ENCODE measurements at regions not wholly inside any gene's neighbourhood (a gene's known extent, or its start where the extent isn't known, plus 50 kb on each side); places are given as distances from the start of the nearest gene placed in this dataset.

DNA sequence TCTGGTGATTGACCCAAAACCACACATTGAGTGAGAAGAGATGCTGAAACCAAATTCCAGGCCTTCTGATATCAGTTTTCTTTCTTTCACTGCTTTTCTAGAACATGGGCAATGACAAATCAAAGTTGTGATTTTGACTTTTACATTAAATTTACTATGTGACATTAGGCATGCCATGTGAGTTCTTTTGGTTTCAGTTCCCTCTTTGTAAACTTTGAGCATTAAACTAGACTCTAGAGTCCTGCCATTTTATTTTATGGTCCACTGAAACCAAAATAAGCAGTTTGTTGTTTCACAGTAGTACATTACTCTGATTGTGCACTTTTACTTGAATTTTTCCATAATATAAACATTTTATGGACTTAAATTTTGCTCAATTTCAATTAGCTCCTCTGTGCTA is 381.1 kb upstream of the SEMA3D start:
- no peaks in the 10 kb centered on the region for H3K79me2 ChIP-seq (ENCODE audit: insufficient read depth, low read length)

DNA sequence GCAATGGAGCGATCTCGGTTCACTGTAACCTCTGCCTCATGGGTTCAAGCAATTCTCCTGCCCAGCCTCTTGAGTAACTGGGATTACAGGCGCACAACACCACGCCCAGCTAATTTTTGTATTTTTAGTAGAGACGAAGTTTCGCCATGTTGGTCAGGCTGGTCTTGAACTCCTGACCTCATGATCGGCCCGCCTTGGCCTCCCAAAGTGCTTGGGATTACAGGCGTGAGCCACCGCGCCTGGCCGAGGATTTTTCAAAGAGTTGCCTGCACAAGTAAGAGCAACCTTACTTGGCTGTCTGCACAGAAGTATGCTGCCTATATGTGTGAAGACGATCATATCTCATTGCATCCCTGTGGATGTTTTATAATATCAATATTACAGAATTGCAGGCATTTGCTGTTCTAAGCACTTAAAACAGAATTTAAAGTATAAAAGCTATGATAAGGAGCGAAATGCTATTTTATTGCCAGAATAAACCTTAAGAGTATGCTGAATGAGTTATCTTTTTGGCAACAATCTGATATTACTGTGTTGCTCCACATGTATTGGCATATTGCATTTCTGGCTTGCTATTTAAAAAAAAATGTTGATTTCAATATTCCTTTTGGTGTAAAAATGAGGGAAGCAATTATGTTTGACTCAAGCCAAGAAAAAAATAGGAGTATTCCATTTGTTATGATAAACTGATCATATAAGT is 379.4 kb upstream of the SEMA3D start:
- Histone ChIP-seq H3K4me1 (ENCODE audit: insufficient read depth, low read length, severe bottlenecking) (peaks cover 8% of the 10 kb centered on the region), H3K9me3 (ENCODE audit: low read length) (no peaks in the 10 kb centered on the region), H3K4me2 (ENCODE audit: low read length) (no peak overlapping the region), H3K27ac (ENCODE audit: low read depth, low read length, poor library complexity, severe bottlenecking) (no peak overlapping the region), H3F3A (ENCODE audit: insufficient read depth, low read length) (no peaks in the 10 kb centered on the region), H3K9me2 (ENCODE audit: low read depth, low read length) (peaks cover 3% of the 10 kb centered on the region; the same call in 1 of the 2 replicates), H3K79me2 (ENCODE audit: insufficient read depth, low read length) (no peaks in the 10 kb centered on the region), H3K36me3 (ENCODE audit: insufficient read depth, low read length) (no peaks in the 10 kb centered on the region), H3K4me3 (ENCODE audit: low read depth, low read length, poor library complexity, severe bottlenecking) (no peak overlapping the region), H3K27me3 (ENCODE audit: insufficient read depth, low read length) (no peaks in the 10 kb centered on the region), H4K20me1 (ENCODE audit: insufficient read depth, low read length) (no peaks in the 10 kb centered on the region), H2AFZ (ENCODE audit: low read length) (no peak overlapping the region), H3K9ac (ENCODE audit: low read length) (no peak overlapping the region)
- no peak for TF ChIP-seq EZH2 (IDR thresholded peaks at IDR 0.05; ENCODE audit: borderline replicate concordance, low read length)
- TF ChIP-seq, protein P1, sequence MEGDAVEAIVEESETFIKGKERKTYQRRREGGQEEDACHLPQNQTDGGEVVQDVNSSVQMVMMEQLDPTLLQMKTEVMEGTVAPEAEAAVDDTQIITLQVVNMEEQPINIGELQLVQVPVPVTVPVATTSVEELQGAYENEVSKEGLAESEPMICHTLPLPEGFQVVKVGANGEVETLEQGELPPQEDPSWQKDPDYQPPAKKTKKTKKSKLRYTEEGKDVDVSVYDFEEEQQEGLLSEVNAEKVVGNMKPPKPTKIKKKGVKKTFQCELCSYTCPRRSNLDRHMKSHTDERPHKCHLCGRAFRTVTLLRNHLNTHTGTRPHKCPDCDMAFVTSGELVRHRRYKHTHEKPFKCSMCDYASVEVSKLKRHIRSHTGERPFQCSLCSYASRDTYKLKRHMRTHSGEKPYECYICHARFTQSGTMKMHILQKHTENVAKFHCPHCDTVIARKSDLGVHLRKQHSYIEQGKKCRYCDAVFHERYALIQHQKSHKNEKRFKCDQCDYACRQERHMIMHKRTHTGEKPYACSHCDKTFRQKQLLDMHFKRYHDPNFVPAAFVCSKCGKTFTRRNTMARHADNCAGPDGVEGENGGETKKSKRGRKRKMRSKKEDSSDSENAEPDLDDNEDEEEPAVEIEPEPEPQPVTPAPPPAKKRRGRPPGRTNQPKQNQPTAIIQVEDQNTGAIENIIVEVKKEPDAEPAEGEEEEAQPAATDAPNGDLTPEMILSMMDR (IDR thresholded peaks at IDR 0.05; ENCODE audit: low read length): no peak

More for the DNA sequence above, 381.1 kb upstream of the SEMA3D start:
- Histone ChIP-seq H4K20me1 (ENCODE audit: insufficient read depth, low read length) (no peaks in the 10 kb centered on the region), H3F3A (ENCODE audit: insufficient read depth, low read length) (no peaks in the 10 kb centered on the region), H3K9ac (ENCODE audit: low read length) (no peak overlapping the region), H3K4me3 (ENCODE audit: low read depth, low read length, poor library complexity, severe bottlenecking) (no peak overlapping the region), H3K9me2 (ENCODE audit: low read depth, low read length) (peaks cover 6% of the 10 kb centered on the region; the same call in 1 of the 2 replicates), H3K27me3 (ENCODE audit: insufficient read depth, low read length) (no peaks in the 10 kb centered on the region), H3K9me3 (ENCODE audit: low read length) (no peaks in the 10 kb centered on the region), H3K36me3 (ENCODE audit: insufficient read depth, low read length) (no peaks in the 10 kb centered on the region), H3K4me2 (ENCODE audit: low read length) (no peak overlapping the region), H3K27ac (ENCODE audit: low read depth, low read length, poor library complexity, severe bottlenecking) (no peak overlapping the region), H2AFZ (ENCODE audit: low read length) (no peak overlapping the region), H3K4me1 (ENCODE audit: insufficient read depth, low read length, severe bottlenecking) (peaks cover 8% of the 10 kb centered on the region)
- TF ChIP-seq EZH2 (IDR thresholded peaks at IDR 0.05; ENCODE audit: borderline replicate concordance, low read length): no peak
- TF ChIP-seq, protein P1 (IDR thresholded peaks at IDR 0.05; ENCODE audit: low read length): no peak

- no peaks in the 10 kb centered on the region for H4K20me1 ChIP-seq (ENCODE audit: insufficient read depth, low read length)
- TF ChIP-seq EZH2 (IDR thresholded peaks at IDR 0.05; ENCODE audit: borderline replicate concordance, low read length): no peak
- TF ChIP-seq, protein P1 (IDR thresholded peaks at IDR 0.05; ENCODE audit: low read length): no peak
These were observed 378.4 kb upstream of the SEMA3D start for GRCh38 chr7:85565276-85565675.

More at GRCh38 chr7:85565276-85565675, 378.4 kb upstream of the SEMA3D start:
- Histone ChIP-seq H3K27me3 (ENCODE audit: insufficient read depth, low read length) (no peaks in the 10 kb centered on the region), H3K4me3 (ENCODE audit: low read depth, low read length, poor library complexity, severe bottlenecking) (no peak overlapping the region), H3K36me3 (ENCODE audit: insufficient read depth, low read length) (no peaks in the 10 kb centered on the region), H3K79me2 (ENCODE audit: insufficient read depth, low read length) (no peaks in the 10 kb centered on the region), H3K4me2 (ENCODE audit: low read length) (no peak overlapping the region), H3K9me3 (ENCODE audit: low read length) (no peaks in the 10 kb centered on the region), H3K4me1 (ENCODE audit: insufficient read depth, low read length, severe bottlenecking) (peaks cover 8% of the 10 kb centered on the region), H3F3A (ENCODE audit: insufficient read depth, low read length) (no peaks in the 10 kb centered on the region), H3K9ac (ENCODE audit: low read length) (no peak overlapping the region), H2AFZ (ENCODE audit: low read length) (no peak overlapping the region), H3K27ac (ENCODE audit: low read depth, low read length, poor library complexity, severe bottlenecking) (no peak overlapping the region), H3K9me2 (ENCODE audit: low read depth, low read length) (peaks cover 3% of the 10 kb centered on the region; the same call in 1 of the 2 replicates)

Measured in OCI-LY1 (cell line).